HG02610 (cell line): ENCODE measurements at regions not wholly inside any gene's neighbourhood (a gene's known extent, or its start where the extent isn't known, plus 50 kb on each side); places are given as distances from the start of the nearest gene placed in this dataset.

Experiments
- ATAC-seq: cut with Tn5 transposase; IDR thresholded peaks from one replicate; pipeline ENCODE4 v1.9.1; 2021; ENCODE audit warnings: mild to moderate bottlenecking, moderate library complexity; ENCODE audit not compliant: unreplicated experiment

- no peak for ATAC-seq
These were observed 306.5 kb upstream of the ZNF521 start for GRCh38 chr18:25658476-25658875.

GRCh38 chr18:25651553-25651952 lies 299.6 kb upstream of the ZNF521 start:
- ATAC-seq: no peak

GRCh38 chr18:25650201-25650941 lies 298.4 kb upstream of the ZNF521 start:
- no peak for ATAC-seq

GRCh38 chr18:25648716-25649260 lies 296.8 kb upstream of the ZNF521 start:
- no peak for ATAC-seq

GRCh38 chr18:25647404-25647803 lies 295.4 kb upstream of the ZNF521 start:
- no peak for ATAC-seq

GRCh38 chr18:25646971-25647370 lies 295.0 kb upstream of the ZNF521 start:
- no peak for ATAC-seq

- no peak for ATAC-seq
These were observed 287.6 kb upstream of the ZNF521 start for GRCh38 chr18:25639596-25639995.

GRCh38 chr18:25633563-25633962 lies 281.6 kb upstream of the ZNF521 start:
- no peak for ATAC-seq

DNA sequence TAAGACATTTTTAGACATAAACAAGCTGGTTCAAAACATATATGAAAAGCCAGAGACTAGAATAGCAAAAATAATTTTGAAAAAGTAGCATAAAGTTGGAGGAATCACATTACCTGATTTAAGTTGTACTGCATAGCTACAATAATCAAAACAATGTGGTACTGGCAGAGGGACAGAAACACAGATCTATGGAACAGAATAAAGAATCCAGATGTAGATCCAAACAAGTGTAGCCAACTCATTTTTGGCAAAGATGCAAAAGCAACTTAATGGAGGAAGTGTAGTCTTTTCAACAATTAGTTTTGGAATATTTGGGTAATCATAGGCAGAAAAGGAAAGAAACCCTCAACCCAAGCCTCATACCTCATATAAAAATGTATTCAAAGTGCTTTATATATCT lies 278.7 kb upstream of the ZNF521 start:
- ATAC-seq: no peak

- ATAC-seq: no peak
These were observed 269.7 kb upstream of the ZNF521 start for GRCh38 chr18:25621682-25622081.

- no peak for ATAC-seq
These were observed 269.2 kb upstream of the ZNF521 start for GRCh38 chr18:25621144-25621543.

DNA sequence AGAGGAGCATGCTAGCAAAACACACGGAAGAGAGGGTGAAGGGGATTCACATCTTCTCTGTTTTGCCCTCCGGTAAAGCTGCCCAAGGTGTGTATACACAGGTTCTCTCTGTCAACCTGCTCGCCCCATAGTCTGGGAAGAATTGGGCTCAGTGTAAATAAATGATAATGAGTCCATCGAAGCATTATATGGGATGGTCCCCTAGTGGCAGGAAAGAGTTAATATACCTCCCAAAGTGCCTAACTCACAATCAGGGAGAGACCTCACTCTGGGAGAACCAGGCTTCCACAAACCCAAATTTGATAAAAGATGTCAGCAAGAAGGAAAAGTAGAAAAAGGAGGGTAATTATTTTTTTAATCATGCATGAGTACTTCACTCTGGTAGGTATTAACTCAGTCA lies 262.2 kb upstream of the ZNF521 start:
- ATAC-seq: no peak

GRCh38 chr18:25612466-25612865 lies 260.5 kb upstream of the ZNF521 start:
- no peak for ATAC-seq

- ATAC-seq: no peak
These were observed 256.1 kb upstream of the ZNF521 start for GRCh38 chr18:25608091-25608490.

DNA sequence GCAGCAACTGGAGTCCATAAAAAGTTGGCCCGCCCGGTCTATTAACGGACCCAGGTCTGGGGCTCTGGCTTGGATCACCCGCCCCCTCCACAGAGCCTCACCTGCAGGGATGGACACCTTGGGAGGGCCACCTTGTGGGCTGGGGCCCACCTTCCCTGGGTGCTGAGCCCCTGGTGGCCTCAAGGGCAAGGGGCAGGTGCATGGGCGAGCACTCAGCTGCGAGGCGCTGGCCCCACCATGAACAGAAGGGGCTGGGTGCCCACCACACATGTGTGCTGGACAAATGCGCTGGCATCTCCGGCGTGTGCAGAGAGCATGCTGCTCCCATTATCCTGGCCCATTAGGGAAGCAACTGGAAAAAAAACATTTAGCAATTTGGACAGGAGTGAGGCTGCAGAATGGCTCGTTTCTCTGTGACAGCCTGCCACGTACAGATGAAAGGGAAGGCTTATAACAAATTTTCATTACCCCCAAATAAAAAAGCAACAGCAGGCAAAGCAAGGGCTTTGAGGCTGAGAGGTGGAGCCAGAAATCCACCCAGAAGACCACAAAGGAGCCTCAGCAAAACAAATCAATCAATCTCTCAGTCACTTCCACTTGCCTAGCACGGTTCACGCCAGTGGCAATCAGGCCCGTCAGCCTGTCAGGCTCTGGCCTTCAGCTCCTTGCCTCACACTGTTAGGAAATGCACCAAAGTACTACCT lies 253.1 kb upstream of the ZNF521 start:
- no peak for ATAC-seq

GRCh38 chr18:25604196-25604893 lies 252.4 kb upstream of the ZNF521 start:
- no peak for ATAC-seq

GRCh38 chr18:25599443-25599842 lies 247.5 kb upstream of the ZNF521 start:
- ATAC-seq: no peak

- ATAC-seq: no peak
These were observed 245.5 kb upstream of the ZNF521 start for GRCh38 chr18:25597476-25597875.

DNA sequence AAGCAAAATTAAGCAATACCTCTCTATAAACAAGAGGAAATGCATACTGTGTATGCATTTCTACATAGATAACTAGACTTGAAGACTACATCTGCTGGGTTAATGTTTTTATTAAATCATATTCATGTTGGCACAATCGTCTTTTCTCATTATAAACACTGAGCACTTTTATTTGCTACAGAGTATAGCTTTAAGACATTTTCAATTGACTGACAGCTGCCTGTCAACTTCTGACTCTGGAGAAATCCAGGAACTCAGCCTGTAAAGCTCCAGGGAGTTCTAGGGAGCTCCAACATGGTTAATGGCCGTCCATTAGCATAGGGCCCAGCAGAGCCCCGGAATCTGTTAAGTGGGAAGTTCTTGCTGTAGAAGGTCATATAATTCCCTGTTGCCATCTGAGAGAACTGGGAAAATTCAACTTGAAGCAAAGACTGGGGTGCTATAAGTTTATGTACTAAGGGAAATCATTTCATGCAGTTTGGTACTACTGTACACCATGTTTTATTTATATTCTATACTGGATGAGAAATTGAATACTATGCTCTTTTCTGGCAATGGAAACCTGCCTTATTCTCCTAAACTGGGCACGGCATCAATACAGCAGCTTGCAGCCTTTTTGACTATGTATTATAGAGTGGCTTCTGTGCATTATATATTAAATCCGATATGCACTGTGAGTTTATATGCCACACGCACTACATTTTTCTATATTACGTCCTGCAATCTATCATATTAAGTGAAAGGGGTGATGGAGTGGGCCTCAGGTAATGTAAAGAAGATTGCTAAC lies 243.5 kb upstream of the ZNF521 start:
- no peak for ATAC-seq

DNA sequence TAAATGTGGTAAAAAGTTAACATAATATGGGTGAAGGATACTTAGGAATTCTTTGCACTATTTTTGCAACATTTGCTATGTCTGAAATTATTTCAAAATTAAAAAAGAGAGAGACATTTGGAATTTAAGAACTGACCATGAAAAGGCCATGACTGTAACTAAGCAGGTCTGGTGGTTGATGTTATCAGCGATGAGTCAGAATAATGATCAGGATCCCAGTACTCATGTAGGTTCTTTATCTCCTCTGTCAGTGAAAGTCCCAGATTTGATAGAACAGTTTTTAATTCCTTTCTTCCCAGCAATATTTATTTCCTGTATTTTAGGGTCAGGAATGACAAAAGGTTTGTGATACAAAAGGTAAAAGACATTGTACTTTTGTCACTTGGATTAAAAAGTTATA lies 242.4 kb upstream of the ZNF521 start:
- ATAC-seq: no peak

DNA sequence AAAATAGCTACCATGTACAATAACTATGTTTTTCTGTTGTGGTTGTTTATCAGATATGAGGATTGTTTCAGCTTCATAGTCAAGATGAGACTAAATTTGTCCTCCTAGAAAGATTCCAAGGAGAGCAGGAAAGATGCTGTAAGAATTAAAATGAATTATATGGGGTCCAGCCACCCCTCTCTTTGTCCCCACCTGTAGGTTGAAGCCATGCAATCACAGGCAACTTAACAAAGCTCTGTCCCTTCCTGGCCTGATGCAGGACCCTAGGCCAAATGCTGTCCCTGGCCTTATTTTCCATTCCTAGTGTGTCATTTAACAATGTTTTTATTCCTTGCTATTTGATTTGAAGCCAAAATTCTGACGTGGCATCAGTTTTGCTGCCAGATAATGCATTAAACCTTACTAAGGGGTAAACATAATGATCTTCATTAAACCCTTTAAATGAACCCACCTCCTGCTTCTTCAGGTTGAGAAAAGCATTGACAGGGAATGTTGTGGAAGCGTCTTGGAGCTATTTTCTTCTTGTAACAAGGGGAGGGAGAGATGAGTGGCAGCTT lies 240.9 kb upstream of the ZNF521 start:
- no peak for ATAC-seq
